Natural killer cell (primary cell): ENCODE measurements at regions not wholly inside any gene's neighbourhood (a gene's known extent, or its start where the extent isn't known, plus 50 kb on each side); places are given as distances from the start of the nearest gene placed in this dataset.
A peak's percentile ranks its signal among the peaks of the same experiment; 100 is the strongest.
"Not testable (repeated sequence)": the region's sequence is repeated elsewhere in the genome, so short reads cannot be mapped to it uniquely, and the experiment has no call there.

Source experiments
- ATAC-seq, 3 donors: fragments of 150-1000 bp in 2 of 3; fragments of 200-7000 bp in 1 of 3; cut with Tn5 transposase; 1 replicate in 1 of 3; 2 replicates in 2 of 3; pipeline ENCODE4 v1.10.0; 2021; ENCODE audit warnings: mild to moderate bottlenecking in 2 of 3, moderate library complexity in 2 of 3
- DNase-seq, 2 donors: peaks; one replicate each; pipeline versions ENCODE4 v3.0.0 to v3.0.0-alpha.2; 2013 to 2021; ENCODE audit warnings: mixed read lengths in 1 of 2
- H3K27ac ChIP-seq: one replicate; pipeline ENCODE4 v1.5.1; 2013; ENCODE audit warnings: mild to moderate bottlenecking, low read length
- H3K27me3 ChIP-seq: one replicate; pipeline ENCODE4 v1.6.1; 2013; ENCODE audit warnings: low read length; ENCODE audit not compliant: control insufficient read depth, insufficient read depth
- H3K36me3 ChIP-seq: one replicate; pipeline ENCODE4 v1.6.1; 2013; ENCODE audit warnings: low read length; ENCODE audit not compliant: control insufficient read depth, insufficient read depth
- H3K4me1 ChIP-seq: one replicate; pipeline ENCODE4 v1.6.1; 2013; ENCODE audit warnings: low read length; ENCODE audit not compliant: control insufficient read depth, insufficient read depth
- H3K4me3 ChIP-seq: one replicate; pipeline ENCODE4 v1.5.1; 2013; ENCODE audit warnings: low read length
- H3K9me3 ChIP-seq: one replicate; pipeline ENCODE4 v1.6.1; 2013; ENCODE audit warnings: low read length; ENCODE audit not compliant: control insufficient read depth, insufficient read depth
- H3K27ac Mint-ChIP-seq, 2 donors: one replicate each; pipeline ENCODE4 v1.8.0; 2022; ENCODE audit warnings: mild to moderate bottlenecking in 2 of 2, mixed read lengths in 2 of 2, moderate library complexity in 1 of 2
- H3K27me3 Mint-ChIP-seq, 2 donors: one replicate each; pipeline ENCODE4 v1.8.0; 2022; ENCODE audit warnings: low read depth in 2 of 2, mixed read lengths in 2 of 2
- H3K36me3 Mint-ChIP-seq: one replicate; pipeline ENCODE4 v1.8.0; 2022; ENCODE audit warnings: mixed read lengths
- H3K4me1 Mint-ChIP-seq, 2 donors: one replicate each; pipeline ENCODE4 v1.8.0; 2022; ENCODE audit warnings: mixed read lengths in 2 of 2
- H3K4me3 Mint-ChIP-seq: one replicate; pipeline ENCODE4 v1.8.0; 2022; ENCODE audit warnings: mild to moderate bottlenecking, moderate library complexity, mixed read lengths
- H3K9me3 Mint-ChIP-seq, 2 donors: one replicate each; pipeline ENCODE4 v1.8.0; 2022; ENCODE audit warnings: mixed read lengths in 2 of 2
- WGBS: methylation state at CpG from one replicate; pipeline ENCODE4 v1.1.7; 2013; ENCODE audit warnings: missing lambda C conversion rate; ENCODE audit not compliant: insufficient coverage; 5-methylcytosine and 5-hydroxymethylcytosine counted together
- intact Hi-C: fragments of 100-400 bp; cut with micrococcal nuclease; formaldehyde crosslinking; loops from one replicate; pipeline ENCODE4 v1.14.2; 2022
- TF ChIP-seq, protein P1 (sequence below): fragments of 200-600 bp; IDR thresholded peaks from one replicate; pipeline ENCODE4 v1.8.0; 2022; ENCODE audit warnings: antibody characterized with exemption

- no peak for DNase-seq
- H3K27me3 Mint-ChIP-seq, result peaks cover 3 to 7% of the 10 kb centered on the region in 2 donors
- TF ChIP-seq, protein P1, sequence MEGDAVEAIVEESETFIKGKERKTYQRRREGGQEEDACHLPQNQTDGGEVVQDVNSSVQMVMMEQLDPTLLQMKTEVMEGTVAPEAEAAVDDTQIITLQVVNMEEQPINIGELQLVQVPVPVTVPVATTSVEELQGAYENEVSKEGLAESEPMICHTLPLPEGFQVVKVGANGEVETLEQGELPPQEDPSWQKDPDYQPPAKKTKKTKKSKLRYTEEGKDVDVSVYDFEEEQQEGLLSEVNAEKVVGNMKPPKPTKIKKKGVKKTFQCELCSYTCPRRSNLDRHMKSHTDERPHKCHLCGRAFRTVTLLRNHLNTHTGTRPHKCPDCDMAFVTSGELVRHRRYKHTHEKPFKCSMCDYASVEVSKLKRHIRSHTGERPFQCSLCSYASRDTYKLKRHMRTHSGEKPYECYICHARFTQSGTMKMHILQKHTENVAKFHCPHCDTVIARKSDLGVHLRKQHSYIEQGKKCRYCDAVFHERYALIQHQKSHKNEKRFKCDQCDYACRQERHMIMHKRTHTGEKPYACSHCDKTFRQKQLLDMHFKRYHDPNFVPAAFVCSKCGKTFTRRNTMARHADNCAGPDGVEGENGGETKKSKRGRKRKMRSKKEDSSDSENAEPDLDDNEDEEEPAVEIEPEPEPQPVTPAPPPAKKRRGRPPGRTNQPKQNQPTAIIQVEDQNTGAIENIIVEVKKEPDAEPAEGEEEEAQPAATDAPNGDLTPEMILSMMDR, result no peak
Observed at GRCh38 chr4:9685692-9686091, 95.7 kb upstream of the DRD5 start.

DNA sequence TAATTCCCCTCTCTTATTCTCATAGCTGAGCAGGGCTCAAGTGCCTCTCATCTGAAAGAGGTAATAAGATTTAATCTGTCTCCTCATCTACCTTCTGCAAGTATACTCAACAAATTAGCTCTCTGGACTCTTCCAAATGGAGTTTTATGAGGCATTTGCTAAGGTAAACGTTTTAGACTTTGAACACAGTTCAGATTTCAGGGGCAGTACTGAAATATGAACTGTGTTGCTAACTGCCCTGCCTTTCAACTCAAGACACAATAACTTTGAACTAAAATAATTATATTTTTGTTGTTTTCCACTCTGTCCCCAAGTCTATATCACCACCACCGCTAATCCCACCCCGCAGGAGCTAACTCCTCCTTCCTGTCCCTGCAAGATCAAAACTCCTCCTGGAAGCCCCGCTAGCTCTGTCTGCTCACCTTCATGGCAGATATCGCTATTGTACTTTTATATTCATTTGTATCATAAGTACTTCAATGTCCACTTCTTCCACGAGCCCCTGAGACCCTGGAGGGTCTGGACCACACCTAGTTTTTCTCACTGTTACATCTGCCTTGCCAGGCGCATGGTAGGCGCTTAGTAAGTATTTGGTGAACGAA lies 90.7 kb upstream of the DRD5 start:
- WGBS, result 36% methylated on average over 8 of the region's 9 CpGs
- ATAC-seq, H3K4me1 ChIP-seq, H3K9me3 ChIP-seq, intact Hi-C loops, H3K27me3 Mint-ChIP-seq, H3K36me3 Mint-ChIP-seq, DNase-seq, H3K36me3 ChIP-seq, H3K9me3 Mint-ChIP-seq, H3K27me3 ChIP-seq: not testable (repeated sequence)
- Mint-ChIP-seq H3K27ac (peak overlapping the region; percentile 70 to 81), H3K4me1 (peaks cover 9 to 13% of the 10 kb centered on the region in 2 donors), H3K4me3 (peak overlapping the region; percentile 87)
- Histone ChIP-seq H3K27ac (peak overlapping the region; percentile 84), H3K4me3 (peak overlapping the region; percentile 73)

More at GRCh38 chr4:9685692-9686091, 95.7 kb upstream of the DRD5 start:
- H3K27ac ChIP-seq, result no peak overlapping the region
- no peaks in the 10 kb centered on the region for H3K27me3 ChIP-seq
- Mint-ChIP-seq H3K9me3 (no peaks in the 10 kb centered on the region), H3K4me3 (no peak overlapping the region), H3K4me1 (peaks cover 2% of the 10 kb centered on the region in 2 donors), H3K36me3 (no peaks in the 10 kb centered on the region), H3K27ac (no peak overlapping the region)
- H3K4me1 ChIP-seq, result no peaks in the 10 kb centered on the region
- intact Hi-C loops, result no loop called here
- H3K4me3 ChIP-seq, result no peak overlapping the region
- H3K36me3 ChIP-seq, result no peaks in the 10 kb centered on the region
- no peaks in the 10 kb centered on the region for H3K9me3 ChIP-seq
- no peak for ATAC-seq

DNA sequence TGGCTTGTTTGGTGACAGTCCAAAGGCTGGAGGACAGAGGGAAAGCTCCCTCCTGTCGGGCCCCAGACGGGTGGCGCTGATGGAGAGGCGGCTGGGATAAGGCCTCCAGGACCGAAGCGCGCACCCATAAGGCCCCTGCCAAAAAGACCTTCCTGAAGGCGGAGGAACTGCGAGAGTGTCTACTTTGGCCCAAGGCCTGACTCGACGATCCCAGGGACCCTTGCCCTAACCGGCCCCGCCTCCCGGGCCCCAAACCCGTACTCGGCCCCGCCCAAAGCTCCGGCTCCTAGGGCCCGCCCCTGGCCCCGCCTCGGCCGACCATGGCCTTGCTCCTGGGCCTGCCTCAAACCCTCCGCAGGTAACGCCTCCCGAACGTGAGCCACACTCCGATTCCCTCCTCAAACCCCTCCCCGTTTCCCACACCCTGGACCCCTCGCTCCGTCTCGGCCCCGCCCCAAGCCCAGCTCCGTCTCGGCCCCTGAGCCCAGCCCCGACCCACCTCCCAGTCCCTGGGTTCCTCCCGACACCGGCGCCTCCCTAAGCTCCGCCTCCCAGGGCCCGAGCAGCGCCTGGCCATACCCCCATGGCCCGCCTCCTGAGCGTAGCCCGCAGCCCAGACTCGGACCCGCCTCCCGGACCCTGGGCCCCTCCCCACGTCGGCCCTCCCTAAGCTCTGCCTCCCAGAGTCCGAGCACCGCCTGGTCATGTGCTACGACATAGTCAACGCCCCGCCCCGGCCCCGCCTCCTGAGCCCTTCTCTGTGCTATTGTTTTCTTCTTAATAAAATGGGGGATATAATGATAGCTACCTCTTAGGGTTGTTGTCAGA lies 90.0 kb upstream of the DRD5 start:
- H3K27me3 Mint-ChIP-seq, result peaks cover 3 to 7% of the 10 kb centered on the region in 2 donors
- TF ChIP-seq, protein P1, result no peak
- peaks cover 9 to 13% of the 10 kb centered on the region in 2 donors for H3K4me1 Mint-ChIP-seq

GRCh38 chr4:9692791-9693491 lies 88.5 kb upstream of the DRD5 start:
- H3K4me3 Mint-ChIP-seq, H3K9me3 Mint-ChIP-seq, H3K9me3 ChIP-seq, H3K27ac ChIP-seq, H3K36me3 Mint-ChIP-seq, H3K36me3 ChIP-seq, H3K4me1 ChIP-seq, H3K4me3 ChIP-seq, intact Hi-C loops, H3K27me3 ChIP-seq, H3K27me3 Mint-ChIP-seq, ATAC-seq: not testable (repeated sequence)
- 79% methylated on average over 4 of the region's 5 CpGs for WGBS
- Mint-ChIP-seq H3K27ac (peak overlapping the region; percentile 61 to 81), H3K4me1 (peaks cover 9 to 13% of the 10 kb centered on the region in 2 donors)
- peak in 1 of 2 donors; percentile 15 for DNase-seq

More for the DNA sequence above, 90.0 kb upstream of the DRD5 start:
- peak overlapping the region; percentile 84 for H3K27ac ChIP-seq
- H3K27ac Mint-ChIP-seq, result peak overlapping the region; percentile 70 to 81
- no peaks in the 10 kb centered on the region for H3K27me3 ChIP-seq
- H3K4me3 Mint-ChIP-seq, result peak overlapping the region; percentile 87
- peaks cover 5% of the 10 kb centered on the region for H3K4me1 ChIP-seq
- no peaks in the 10 kb centered on the region for H3K9me3 Mint-ChIP-seq
- H3K9me3 ChIP-seq, result no peaks in the 10 kb centered on the region
- under 1% methylated on average over 56 of the region's 56 CpGs for WGBS
- peak; percentile 93 to 94 for DNase-seq
- peak; percentile 99 to 100 (median 99) for ATAC-seq
- intact Hi-C loops, result no loop called here
- H3K36me3 Mint-ChIP-seq, result no peaks in the 10 kb centered on the region
- H3K36me3 ChIP-seq, result no peaks in the 10 kb centered on the region
- H3K4me3 ChIP-seq, result peak overlapping the region; percentile 73

GRCh38 chr4:9694403-9694802 lies 87.0 kb upstream of the DRD5 start:
- H3K9me3 ChIP-seq, H3K36me3 ChIP-seq, H3K9me3 Mint-ChIP-seq, H3K36me3 Mint-ChIP-seq, H3K27ac ChIP-seq, DNase-seq, H3K4me3 ChIP-seq, ATAC-seq, H3K27ac Mint-ChIP-seq, H3K27me3 Mint-ChIP-seq, H3K4me3 Mint-ChIP-seq, H3K27me3 ChIP-seq, intact Hi-C loops, H3K4me1 ChIP-seq: not testable (repeated sequence)
- 94% methylated on average over 5 of the region's 7 CpGs for WGBS
- peaks cover 9 to 13% of the 10 kb centered on the region in 2 donors for H3K4me1 Mint-ChIP-seq

- intact Hi-C loops, H3K9me3 Mint-ChIP-seq, ATAC-seq: not testable (repeated sequence)
Observed at GRCh38 chr4:9695994-9696393, 85.4 kb upstream of the DRD5 start.

More at GRCh38 chr4:9695994-9696393, 85.4 kb upstream of the DRD5 start:
- H3K4me3 ChIP-seq, H3K36me3 ChIP-seq, H3K4me1 ChIP-seq, H3K4me3 Mint-ChIP-seq, H3K27me3 ChIP-seq, H3K27ac Mint-ChIP-seq, H3K36me3 Mint-ChIP-seq, H3K27ac ChIP-seq, H3K4me1 Mint-ChIP-seq, H3K9me3 ChIP-seq, H3K27me3 Mint-ChIP-seq: not testable (repeated sequence)
- 54% methylated on average over 4 of the region's 4 CpGs for WGBS
- DNase-seq, result peak in 1 of 2 donors; percentile 49
